H1 (cell line): ENCODE measurements at regions not wholly inside any gene's neighbourhood (a gene's known extent, or its start where the extent isn't known, plus 50 kb on each side); places are given as distances from the start of the nearest gene placed in this dataset.

Experiments used
- ATF2 ChIP-seq: IDR thresholded peaks from 2 replicates; pipeline ENCODE4 v1.6.1; 2012; ENCODE audit warnings: low read length, inconsistent platforms
- EZH2 ChIP-seq: fragments of 200-600 bp; sonication (generic); IDR thresholded peaks from 2 replicates; pipeline ENCODE4 v1.7.1; 2012; ENCODE audit warnings: low read depth, mild to moderate bottlenecking, moderate library complexity, low read length, inconsistent platforms; ENCODE audit not compliant: severe bottlenecking
- NRF1 ChIP-seq: IDR thresholded peaks from 2 replicates; pipeline ENCODE4 v1.6.1; 2011; ENCODE audit warnings: mild to moderate bottlenecking, low read depth, low read length, improper control_type of control experiment
- POLR2AphosphoS5 ChIP-seq: IDR thresholded peaks from 2 replicates; pipeline ENCODE4 v1.6.1; 2011; ENCODE audit warnings: low read depth, low read length
- TF ChIP-seq, protein P1 (sequence below): IDR thresholded peaks from 2 replicates; pipeline ENCODE4 v1.6.1; 2011; ENCODE audit warnings: low read depth, mild to moderate bottlenecking, low read length; ENCODE audit not compliant: insufficient read depth
- TF ChIP-seq, protein P2 (sequence below), 3 experiments: IDR thresholded peaks; 1 replicate in 2 of 3; 2 replicates in 1 of 3; pipeline versions ENCODE4 v1.5.1 to v1.6.1; 2011; ENCODE audit warnings: low read length in 3 of 3, mild to moderate bottlenecking in 3 of 3, inconsistent platforms in 2 of 3, low read depth in 1 of 3, moderate library complexity in 1 of 3; ENCODE audit not compliant: insufficient read depth in 1 of 3; ENCODE audit errors: control extremely low read depth in 1 of 3
- TF ChIP-seq, protein P3 (sequence below): IDR thresholded peaks from 2 replicates; pipeline ENCODE4 v1.6.1; 2012; ENCODE audit warnings: inconsistent platforms

DNA sequence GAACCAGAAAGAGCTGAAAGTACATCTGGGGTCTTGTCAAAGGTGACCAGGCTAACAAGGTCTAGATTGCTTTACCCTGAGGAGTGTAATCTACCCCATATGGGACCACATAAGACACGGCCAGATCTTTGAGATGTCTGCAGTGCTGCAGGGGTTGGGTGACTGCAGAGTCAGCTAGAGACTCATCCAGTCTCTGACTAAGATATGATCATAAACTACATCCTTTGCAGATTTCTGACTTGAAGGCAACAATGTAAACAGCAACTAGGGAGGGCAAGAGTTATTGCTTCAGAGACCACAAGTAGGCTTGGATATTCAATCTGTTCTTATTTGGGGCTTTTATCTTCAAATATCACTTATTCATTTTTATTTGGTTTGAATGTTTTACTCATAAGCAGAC lies 1080.5 kb upstream of the FOXG1 start:
- TF ChIP-seq, protein P1, sequence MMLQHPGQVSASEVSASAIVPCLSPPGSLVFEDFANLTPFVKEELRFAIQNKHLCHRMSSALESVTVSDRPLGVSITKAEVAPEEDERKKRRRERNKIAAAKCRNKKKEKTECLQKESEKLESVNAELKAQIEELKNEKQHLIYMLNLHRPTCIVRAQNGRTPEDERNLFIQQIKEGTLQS: no peak
- TF ChIP-seq EZH2: no peak
- TF ChIP-seq, protein P2, sequence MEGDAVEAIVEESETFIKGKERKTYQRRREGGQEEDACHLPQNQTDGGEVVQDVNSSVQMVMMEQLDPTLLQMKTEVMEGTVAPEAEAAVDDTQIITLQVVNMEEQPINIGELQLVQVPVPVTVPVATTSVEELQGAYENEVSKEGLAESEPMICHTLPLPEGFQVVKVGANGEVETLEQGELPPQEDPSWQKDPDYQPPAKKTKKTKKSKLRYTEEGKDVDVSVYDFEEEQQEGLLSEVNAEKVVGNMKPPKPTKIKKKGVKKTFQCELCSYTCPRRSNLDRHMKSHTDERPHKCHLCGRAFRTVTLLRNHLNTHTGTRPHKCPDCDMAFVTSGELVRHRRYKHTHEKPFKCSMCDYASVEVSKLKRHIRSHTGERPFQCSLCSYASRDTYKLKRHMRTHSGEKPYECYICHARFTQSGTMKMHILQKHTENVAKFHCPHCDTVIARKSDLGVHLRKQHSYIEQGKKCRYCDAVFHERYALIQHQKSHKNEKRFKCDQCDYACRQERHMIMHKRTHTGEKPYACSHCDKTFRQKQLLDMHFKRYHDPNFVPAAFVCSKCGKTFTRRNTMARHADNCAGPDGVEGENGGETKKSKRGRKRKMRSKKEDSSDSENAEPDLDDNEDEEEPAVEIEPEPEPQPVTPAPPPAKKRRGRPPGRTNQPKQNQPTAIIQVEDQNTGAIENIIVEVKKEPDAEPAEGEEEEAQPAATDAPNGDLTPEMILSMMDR (IDR thresholded peaks at IDR 0.05; ENCODE audit: control extremely low read depth in 1 of 3, insufficient read depth in 1 of 3, low read depth in 1 of 3, low read length in 3 of 3): no peak
- TF ChIP-seq, protein P3, sequence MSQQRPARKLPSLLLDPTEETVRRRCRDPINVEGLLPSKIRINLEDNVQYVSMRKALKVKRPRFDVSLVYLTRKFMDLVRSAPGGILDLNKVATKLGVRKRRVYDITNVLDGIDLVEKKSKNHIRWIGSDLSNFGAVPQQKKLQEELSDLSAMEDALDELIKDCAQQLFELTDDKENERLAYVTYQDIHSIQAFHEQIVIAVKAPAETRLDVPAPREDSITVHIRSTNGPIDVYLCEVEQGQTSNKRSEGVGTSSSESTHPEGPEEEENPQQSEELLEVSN: no peak
- TF ChIP-seq NRF1: no peak
- no peak for TF ChIP-seq ATF2
- no peak for TF ChIP-seq POLR2AphosphoS5
